OCI-LY1 (cell line): ENCODE measurements at regions not wholly inside any gene's neighbourhood (a gene's known extent, or its start where the extent isn't known, plus 50 kb on each side); places are given as distances from the start of the nearest gene placed in this dataset.

Experiments used
- EZH2 ChIP-seq: fragments of 200-600 bp; sonication (generic), shearing (Covaris generic); IDR thresholded peaks from 2 replicates; pipeline ENCODE4 v1.8.0; 2017; ENCODE audit warnings: borderline replicate concordance, mixed run types, mild to moderate bottlenecking, antibody characterized with exemption, low read length, moderate library complexity, mixed read lengths
- TF ChIP-seq, protein P1 (sequence below): fragments of 200-600 bp; sonication (generic), shearing (Covaris generic); IDR thresholded peaks from 2 replicates; pipeline ENCODE4 v1.5.1; 2017; ENCODE audit warnings: mild to moderate bottlenecking, antibody characterized with exemption, low read length, moderate library complexity, mixed read lengths

DNA sequence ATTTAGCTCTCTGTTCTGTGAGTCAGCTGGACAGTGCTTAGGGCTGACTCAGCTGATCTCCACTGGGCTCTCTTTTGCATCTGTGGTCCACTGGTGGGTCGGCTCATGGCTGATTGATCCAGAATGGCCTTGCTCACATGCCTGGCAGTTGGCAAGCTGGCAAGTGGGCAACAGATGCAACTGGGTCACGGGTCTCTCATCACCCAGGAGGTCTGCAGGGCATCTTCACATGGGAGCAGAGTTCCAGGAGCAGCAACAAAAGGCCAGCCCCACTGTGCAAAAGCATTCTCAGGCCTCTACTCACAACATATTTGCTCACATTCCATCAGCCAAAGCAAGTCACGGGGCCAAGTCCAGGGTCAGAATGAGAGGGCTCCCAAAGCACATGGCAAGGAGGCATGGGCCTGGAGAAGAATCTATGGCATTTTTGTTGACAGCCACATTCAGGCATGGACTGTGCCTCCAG is 98.8 kb downstream of the OAT start:
- TF ChIP-seq, protein P1, sequence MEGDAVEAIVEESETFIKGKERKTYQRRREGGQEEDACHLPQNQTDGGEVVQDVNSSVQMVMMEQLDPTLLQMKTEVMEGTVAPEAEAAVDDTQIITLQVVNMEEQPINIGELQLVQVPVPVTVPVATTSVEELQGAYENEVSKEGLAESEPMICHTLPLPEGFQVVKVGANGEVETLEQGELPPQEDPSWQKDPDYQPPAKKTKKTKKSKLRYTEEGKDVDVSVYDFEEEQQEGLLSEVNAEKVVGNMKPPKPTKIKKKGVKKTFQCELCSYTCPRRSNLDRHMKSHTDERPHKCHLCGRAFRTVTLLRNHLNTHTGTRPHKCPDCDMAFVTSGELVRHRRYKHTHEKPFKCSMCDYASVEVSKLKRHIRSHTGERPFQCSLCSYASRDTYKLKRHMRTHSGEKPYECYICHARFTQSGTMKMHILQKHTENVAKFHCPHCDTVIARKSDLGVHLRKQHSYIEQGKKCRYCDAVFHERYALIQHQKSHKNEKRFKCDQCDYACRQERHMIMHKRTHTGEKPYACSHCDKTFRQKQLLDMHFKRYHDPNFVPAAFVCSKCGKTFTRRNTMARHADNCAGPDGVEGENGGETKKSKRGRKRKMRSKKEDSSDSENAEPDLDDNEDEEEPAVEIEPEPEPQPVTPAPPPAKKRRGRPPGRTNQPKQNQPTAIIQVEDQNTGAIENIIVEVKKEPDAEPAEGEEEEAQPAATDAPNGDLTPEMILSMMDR, result no peak
- TF ChIP-seq EZH2, result no peak
